NCI-H460 (cell line): ENCODE measurements at regions not wholly inside any gene's neighbourhood (a gene's known extent, or its start where the extent isn't known, plus 50 kb on each side); places are given as distances from the start of the nearest gene placed in this dataset.

Experiments
- DNase-seq: peaks from one replicate; pipeline ENCODE4 v3.0.0-alpha.2; 2016; ENCODE audit warnings: low read depth; ENCODE audit errors: extremely low read depth

GRCh38 chr4:62301500-62301899 is 1101.4 kb downstream of the ADGRL3 start:
- DNase-seq = no peak

GRCh38 chr4:62293551-62293950 is 1093.4 kb downstream of the ADGRL3 start:
- no peak for DNase-seq

- no peak for DNase-seq
Measured at GRCh38 chr4:62292911-62293310, 1092.8 kb downstream of the ADGRL3 start.

DNA sequence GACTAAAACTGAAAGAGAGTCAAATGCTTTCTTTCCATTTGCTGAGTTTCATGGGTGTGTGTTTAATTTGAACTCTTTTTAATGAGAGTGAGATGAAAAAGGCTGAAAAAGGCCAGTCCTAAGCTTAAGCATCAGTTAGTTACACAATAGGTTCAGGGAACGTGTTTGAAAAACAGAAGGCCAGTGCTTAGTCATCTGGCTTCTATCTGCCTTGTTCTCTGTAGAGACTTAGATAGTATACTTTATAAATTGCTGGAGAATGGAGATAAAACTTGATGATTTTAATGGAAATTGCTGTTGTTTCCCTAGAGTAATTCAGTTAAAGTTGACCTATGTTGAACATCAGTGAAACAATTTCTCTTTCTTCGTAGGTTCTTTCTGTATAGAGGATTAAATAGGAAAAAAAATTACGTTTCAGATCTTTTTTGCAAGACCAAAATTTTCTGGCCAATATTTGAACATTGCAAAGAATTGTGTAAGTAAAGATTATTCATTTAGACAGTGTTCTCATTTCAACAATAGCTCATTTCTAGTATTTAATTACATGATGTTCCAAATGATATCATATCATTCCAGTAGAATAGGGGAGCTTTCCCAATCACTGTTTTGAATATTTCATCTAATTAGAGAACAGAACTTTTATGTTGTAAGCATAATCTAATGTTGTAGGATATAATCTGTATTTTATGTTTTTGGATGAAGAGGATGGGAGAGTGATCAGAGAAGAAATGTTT is 1088.8 kb downstream of the ADGRL3 start:
- DNase-seq = no peak

DNA sequence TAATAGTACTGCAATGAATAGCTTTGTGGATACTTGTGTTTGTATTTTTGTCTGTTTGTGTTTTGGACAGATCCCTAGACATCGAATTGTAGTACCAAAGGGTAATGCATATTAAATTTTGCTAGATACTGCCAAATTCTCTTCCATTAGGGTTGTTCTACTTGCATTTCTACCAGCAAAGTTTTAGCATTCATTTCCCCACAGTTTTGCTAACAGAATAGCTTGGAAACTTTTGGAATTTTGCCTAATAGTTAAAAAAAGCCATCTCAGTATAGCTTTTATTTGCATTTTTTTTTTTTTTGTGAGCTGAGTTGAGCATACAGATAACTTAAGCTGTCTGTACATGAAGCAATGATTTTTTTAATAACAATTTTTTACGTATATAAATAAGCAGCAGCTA is 1084.9 kb downstream of the ADGRL3 start:
- no peak for DNase-seq

DNA sequence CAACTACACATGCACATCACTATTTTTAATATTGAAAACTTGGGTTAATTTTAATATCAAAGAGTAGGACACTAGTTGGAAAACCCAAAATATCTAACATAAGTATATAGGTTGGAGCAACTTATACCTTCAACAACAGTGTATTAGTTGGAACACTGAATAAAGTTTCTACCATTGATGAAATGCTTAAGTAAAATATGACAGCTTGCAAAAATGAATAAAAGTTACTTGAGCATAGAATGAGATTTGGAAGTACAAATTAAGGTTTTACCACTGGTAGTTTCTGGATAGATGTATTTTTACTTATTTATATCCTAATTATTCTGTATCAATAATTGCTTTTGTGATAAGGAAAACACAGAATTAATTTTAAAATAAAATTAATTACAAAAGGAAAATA is 1079.6 kb downstream of the ADGRL3 start:
- DNase-seq = no peak

- DNase-seq = no peak
Measured at GRCh38 chr4:62275470-62275869, 1075.3 kb downstream of the ADGRL3 start.

- no peak for DNase-seq
Measured at GRCh38 chr4:62274782-62275181, 1074.7 kb downstream of the ADGRL3 start.

- no peak for DNase-seq
Measured at GRCh38 chr4:62271107-62271506, 1071.0 kb downstream of the ADGRL3 start.

- DNase-seq = no peak
Measured at GRCh38 chr4:62269918-62270317, 1069.8 kb downstream of the ADGRL3 start.

DNA sequence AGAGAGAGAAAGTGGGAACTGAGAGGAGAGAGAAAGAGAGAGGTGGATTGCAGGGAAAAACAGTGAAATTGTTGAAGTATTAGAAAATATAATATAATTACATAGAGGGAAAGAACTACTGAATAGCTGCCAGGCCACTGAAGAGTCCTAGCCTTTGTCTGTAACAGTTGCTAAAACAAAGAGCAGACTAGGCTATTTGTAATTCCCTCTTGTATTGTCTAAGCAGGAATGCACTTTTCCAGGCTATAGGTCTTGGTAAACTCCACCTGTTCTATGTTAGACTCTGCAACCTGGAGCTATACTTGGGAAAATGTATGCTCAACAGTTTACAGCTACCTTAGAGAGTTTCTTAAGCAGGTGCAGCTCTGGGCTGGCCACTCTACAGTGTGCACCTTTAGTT is 1063.3 kb downstream of the ADGRL3 start:
- no peak for DNase-seq

GRCh38 chr4:62262676-62263075 is 1062.5 kb downstream of the ADGRL3 start:
- no peak for DNase-seq

- no peak for DNase-seq
Measured at GRCh38 chr4:62260254-62260653, 1060.1 kb downstream of the ADGRL3 start.

DNA sequence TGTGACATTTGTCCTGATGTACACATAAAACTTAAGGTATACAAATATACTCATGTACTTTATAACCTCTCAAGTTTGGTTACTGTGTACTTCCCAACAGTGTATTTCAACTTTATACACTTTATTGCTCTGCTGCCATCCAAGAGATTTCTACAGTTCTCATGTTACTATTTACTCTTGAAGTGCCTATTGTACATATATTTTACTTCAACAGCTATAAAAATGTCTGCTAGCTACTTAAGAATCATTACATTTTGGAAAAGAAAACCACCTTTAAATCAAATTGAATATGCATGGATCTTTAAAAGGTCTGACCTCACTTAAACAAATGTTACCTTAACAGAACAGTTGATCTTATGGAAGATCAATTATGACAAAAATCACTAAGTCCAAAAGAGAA is 1056.4 kb downstream of the ADGRL3 start:
- no peak for DNase-seq

GRCh38 chr4:62252728-62253127 is 1052.6 kb downstream of the ADGRL3 start:
- DNase-seq = no peak

GRCh38 chr4:62250100-62250499 is 1050.0 kb downstream of the ADGRL3 start:
- no peak for DNase-seq

- no peak for DNase-seq
Measured at GRCh38 chr4:62243895-62244294, 1043.8 kb downstream of the ADGRL3 start.

GRCh38 chr4:62235911-62236310 is 1035.8 kb downstream of the ADGRL3 start:
- DNase-seq = no peak

DNA sequence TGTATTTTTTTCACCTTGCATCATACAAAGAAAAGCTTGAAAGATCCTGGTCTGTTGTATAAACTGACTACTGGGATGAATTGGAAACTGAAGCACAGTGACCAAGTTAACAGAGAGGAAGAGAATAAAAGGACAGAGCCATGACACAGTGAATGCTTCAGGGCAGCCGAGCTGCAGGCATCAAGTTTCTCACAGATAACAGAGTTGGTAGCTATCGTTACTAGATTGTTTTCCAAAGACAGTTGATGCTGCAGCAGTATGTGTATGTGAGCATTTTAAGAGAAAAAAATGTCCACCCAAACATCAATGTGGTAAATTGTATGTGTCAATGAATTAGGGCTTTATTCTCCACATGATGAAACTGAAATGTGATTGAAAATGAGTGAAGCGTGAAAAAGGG is 1032.7 kb downstream of the ADGRL3 start:
- no peak for DNase-seq

- no peak for DNase-seq
Measured at GRCh38 chr4:62231994-62232393, 1031.9 kb downstream of the ADGRL3 start.

DNA sequence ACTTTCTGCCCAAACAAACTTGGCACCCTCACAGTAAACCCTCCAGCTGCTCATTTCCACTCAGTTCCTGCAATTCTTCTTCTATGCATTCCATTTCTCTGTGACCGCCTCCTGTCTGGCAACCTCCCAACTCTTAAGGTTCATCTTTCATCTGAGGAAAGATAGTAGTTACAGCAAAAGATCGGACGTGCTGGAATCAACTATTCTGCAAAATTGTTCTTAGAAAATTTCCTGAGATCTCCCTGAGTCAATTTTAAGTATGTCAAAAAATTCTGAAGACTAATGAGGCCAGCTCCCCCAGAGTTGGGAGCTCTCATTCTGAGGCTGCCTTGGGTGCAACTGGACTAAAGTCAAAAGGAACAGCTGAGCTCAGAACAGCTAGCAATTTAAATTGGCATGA is 1026.0 kb downstream of the ADGRL3 start:
- no peak for DNase-seq

GRCh38 chr4:62222121-62222520 is 1022.0 kb downstream of the ADGRL3 start:
- DNase-seq = no peak

DNA sequence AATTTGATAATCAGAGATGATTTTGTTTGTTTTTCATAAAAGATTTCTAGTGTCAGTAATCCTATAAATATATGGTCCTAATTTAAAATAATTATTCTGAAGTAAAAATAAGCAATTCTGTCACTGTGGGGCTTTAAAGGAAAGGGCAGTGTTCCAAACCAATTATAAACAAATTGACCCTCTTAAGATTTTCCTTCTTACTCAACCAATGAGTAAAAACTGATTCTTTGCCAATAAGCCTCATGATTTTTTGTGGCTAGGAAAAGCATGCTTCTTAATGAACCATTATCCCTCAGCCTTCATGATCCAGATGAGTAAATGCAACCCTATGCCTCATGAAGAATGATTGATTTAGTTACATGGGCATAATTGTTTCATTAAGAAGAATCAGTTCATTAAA is 1010.4 kb downstream of the ADGRL3 start:
- no peak for DNase-seq
